ENCODE measurements at regions not wholly inside any gene's neighbourhood (a gene's known extent, or its start where the extent isn't known, plus 50 kb on each side); places are given as distances from the start of the nearest gene placed in this dataset.
"Not testable (repeated sequence)": the region's sequence is repeated elsewhere in the genome, so short reads cannot be mapped to it uniquely, and the experiment has no call there.

- TF ChIP-seq HDAC6 (IDR thresholded peaks at IDR 0.05; ENCODE audit: low read depth, low read length) (no peak), CTBP1 (IDR thresholded peaks at IDR 0.05; ENCODE audit: borderline replicate concordance) (no peak), HES1 (IDR thresholded peaks at IDR 0.05; ENCODE audit: low read depth) (no peak), ETV5 (CRISPR knock-in tag; IDR thresholded peaks at IDR 0.05; ENCODE audit: low read depth) (no peak)
These were observed 393.4 kb upstream of the ST8SIA4 start (continued) for GRCh38 chr5:101296477-101296876.

GRCh38 chr5:101292199-101292598 is 389.1 kb upstream of the ST8SIA4 start:
- H3K36me3 ChIP-seq (ENCODE audit: control insufficient read depth, insufficient read depth, low read length): no peaks in the 10 kb centered on the region
- ATAC-seq (no peak), FAIRE-seq (no peak), DNase-seq (ENCODE audit: extremely low read depth in 1 of 4, low spot score in 3 of 4) (no peak)
- no peak overlapping the region for H2AFZ ChIP-seq (ENCODE audit: low read depth, low read length)
- TF ChIP-seq C11orf30 (IDR thresholded peaks at IDR 0.05; ENCODE audit: low read depth) (no peak), ZNF512 (tag; IDR thresholded peaks at IDR 0.05) (no peak), ZBTB43 (CRISPR knock-in tag; IDR thresholded peaks at IDR 0.05) (no peak), ZNF184 (CRISPR knock-in tag; IDR thresholded peaks at IDR 0.05) (no peak), FOXA1 (IDR thresholded peaks at IDR 0.05; ENCODE audit: borderline replicate concordance) (no peak), TCF7L2 (IDR thresholded peaks at IDR 0.05; ENCODE audit: low read depth, low read length) (no peak), U2AF2 (optimal IDR thresholded peaks at IDR 0.05; ENCODE audit: low read depth, low read length) (no peak), ZNF134 (CRISPR knock-in tag; conservative IDR thresholded peaks at IDR 0.05) (no peak), BHLHE40 (IDR thresholded peaks at IDR 0.05; ENCODE audit: low read length) (no peak)
- H3K4me3 ChIP-seq: no peak overlapping the region
- intact Hi-C loops (cut with micrococcal nuclease): no loop called here
- H3K4me2 ChIP-seq (ENCODE audit: insufficient read depth, low read length): no peak overlapping the region
- no TSS peak for BruUV-seq (replicated peaks)
- H3K9me3 ChIP-seq (replicated peaks; ENCODE audit: control insufficient read depth, insufficient read depth, low read depth, low read length): no peaks in the 10 kb centered on the region
- no peaks in the 10 kb centered on the region for H3K9me1 ChIP-seq (ENCODE audit: control insufficient read depth, insufficient read depth, low read length)
- no peak overlapping the region for H3K9ac ChIP-seq (ENCODE audit: insufficient read depth in 1 of 2, low read depth in 2 of 2, low read length in 2 of 2)
- no peaks in the 10 kb centered on the region for H3K27me3 ChIP-seq (ENCODE audit: control insufficient read depth in 2 of 2, insufficient read depth in 2 of 2, low read length in 2 of 2)
- no peaks in the 10 kb centered on the region for H4K20me1 ChIP-seq (replicated peaks; ENCODE audit: control insufficient read depth, insufficient read depth, low read length)
- POLR2A ChIA-PET: no interaction called here
- no peak overlapping the region for H3K27ac ChIP-seq (ENCODE audit: extremely low read depth, low read depth, low read length)
- CTCF ChIA-PET (ENCODE audit: low intra/inter-chr PET ratio): no interaction called here
- no peaks in the 10 kb centered on the region for H3K4me1 ChIP-seq (replicated peaks in 1 of 2; ENCODE audit: control insufficient read depth in 2 of 2, insufficient read depth in 2 of 2, low read length in 2 of 2)
- H3K79me2 ChIP-seq (ENCODE audit: control insufficient read depth, insufficient read depth, low read length): no peaks in the 10 kb centered on the region
- 3% methylated on average over 2 of the region's 2 CpGs for WGBS (ENCODE audit: insufficient coverage, low coverage, missing lambda C conversion rate)
- in situ Hi-C loops (cut with MboI): no loop called here

- BruUV-seq (replicated peaks); DNase-seq (ENCODE audit: extremely low read depth in 1 of 4, low spot score in 3 of 4); H3K9me3 ChIP-seq (replicated peaks; ENCODE audit: control insufficient read depth, insufficient read depth, low read depth, low read length); H4K20me1 ChIP-seq (replicated peaks; ENCODE audit: control insufficient read depth, insufficient read depth, low read length); H3K36me3 ChIP-seq (ENCODE audit: control insufficient read depth, insufficient read depth, low read length); H3K4me2 ChIP-seq (ENCODE audit: insufficient read depth, low read length); in situ Hi-C loops (cut with MboI); H3K27me3 ChIP-seq (ENCODE audit: control insufficient read depth in 2 of 2, insufficient read depth in 2 of 2, low read length in 2 of 2); ATAC-seq; CTCF ChIA-PET (ENCODE audit: low intra/inter-chr PET ratio); POLR2A ChIA-PET; FAIRE-seq; H3K27ac ChIP-seq (ENCODE audit: extremely low read depth, low read depth, low read length); H2AFZ ChIP-seq (ENCODE audit: low read depth, low read length); intact Hi-C loops (cut with micrococcal nuclease); H3K4me3 ChIP-seq; H3K79me2 ChIP-seq (ENCODE audit: control insufficient read depth, insufficient read depth, low read length); H3K4me1 ChIP-seq (replicated peaks in 1 of 2; ENCODE audit: control insufficient read depth in 2 of 2, insufficient read depth in 2 of 2, low read length in 2 of 2); H3K9ac ChIP-seq (ENCODE audit: insufficient read depth in 1 of 2, low read depth in 2 of 2, low read length in 2 of 2); H3K9me1 ChIP-seq (ENCODE audit: control insufficient read depth, insufficient read depth, low read length): not testable (repeated sequence)
- 0% methylated on average over 1 of the region's 1 CpG for WGBS (ENCODE audit: insufficient coverage, low coverage, missing lambda C conversion rate)
These were observed 387.7 kb upstream of the ST8SIA4 start for GRCh38 chr5:101290761-101291160.

Measured in K562 (cell line).